ENCODE measurements at regions not wholly inside any gene's neighbourhood (a gene's known extent, or its start where the extent isn't known, plus 50 kb on each side); places are given as distances from the start of the nearest gene placed in this dataset.

DNA sequence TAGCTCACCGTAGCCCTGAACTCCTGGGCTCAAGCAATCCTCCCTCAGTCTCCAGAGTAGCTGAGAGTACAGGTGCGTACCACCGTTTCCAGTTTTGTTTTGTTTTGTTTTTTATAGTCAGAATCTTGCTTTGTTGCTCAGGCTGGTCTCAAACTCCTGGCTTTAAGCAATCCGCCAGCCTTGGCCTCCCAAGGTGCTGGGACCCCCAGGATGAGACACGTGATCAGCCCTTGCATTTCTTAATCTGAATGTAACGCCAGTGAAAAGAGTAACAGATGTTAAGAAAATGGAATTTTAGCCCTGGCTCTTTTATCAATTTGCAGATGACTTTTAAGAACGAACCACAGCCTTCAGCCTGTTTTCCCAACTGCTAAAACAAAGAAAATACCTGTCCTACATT, 451.3 kb downstream of the SHQ1 start:
- TF ChIP-seq EP300 (IDR thresholded peaks at IDR 0.05), result no peak
- TF ChIP-seq, protein P1, sequence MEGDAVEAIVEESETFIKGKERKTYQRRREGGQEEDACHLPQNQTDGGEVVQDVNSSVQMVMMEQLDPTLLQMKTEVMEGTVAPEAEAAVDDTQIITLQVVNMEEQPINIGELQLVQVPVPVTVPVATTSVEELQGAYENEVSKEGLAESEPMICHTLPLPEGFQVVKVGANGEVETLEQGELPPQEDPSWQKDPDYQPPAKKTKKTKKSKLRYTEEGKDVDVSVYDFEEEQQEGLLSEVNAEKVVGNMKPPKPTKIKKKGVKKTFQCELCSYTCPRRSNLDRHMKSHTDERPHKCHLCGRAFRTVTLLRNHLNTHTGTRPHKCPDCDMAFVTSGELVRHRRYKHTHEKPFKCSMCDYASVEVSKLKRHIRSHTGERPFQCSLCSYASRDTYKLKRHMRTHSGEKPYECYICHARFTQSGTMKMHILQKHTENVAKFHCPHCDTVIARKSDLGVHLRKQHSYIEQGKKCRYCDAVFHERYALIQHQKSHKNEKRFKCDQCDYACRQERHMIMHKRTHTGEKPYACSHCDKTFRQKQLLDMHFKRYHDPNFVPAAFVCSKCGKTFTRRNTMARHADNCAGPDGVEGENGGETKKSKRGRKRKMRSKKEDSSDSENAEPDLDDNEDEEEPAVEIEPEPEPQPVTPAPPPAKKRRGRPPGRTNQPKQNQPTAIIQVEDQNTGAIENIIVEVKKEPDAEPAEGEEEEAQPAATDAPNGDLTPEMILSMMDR (IDR thresholded peaks at IDR 0.05), result no peak
